Lower leg skin (tissue), 4 donors: ENCODE measurements at regions not wholly inside any gene's neighbourhood (a gene's known extent, or its start where the extent isn't known, plus 50 kb on each side); places are given as distances from the start of the nearest gene placed in this dataset.
"Not testable (repeated sequence)": the region's sequence is repeated elsewhere in the genome, so short reads cannot be mapped to it uniquely, and the experiment has no call there.

Experiments used
- DNase-seq, 2 donors: peaks; one replicate each; pipeline ENCODE4 v3.0.0-alpha.2; 2019; ENCODE audit warnings: low spot score in 2 of 2
- H3K4me3 ChIP-seq: fragments of 200-600 bp; sonication (generic); 2 replicates; pipeline ENCODE4 v1.5.1; 2017; ENCODE audit warnings: mild to moderate bottlenecking, low read depth; ENCODE audit not compliant: poor library complexity, severe bottlenecking
- POLR2A ChIP-seq, 2 donors: fragments of 450-650 bp; IDR thresholded peaks; one replicate each; pipeline ENCODE4 v1.6.1; 2016 to 2017; ENCODE audit warnings: antibody characterized with exemption in 2 of 2, mild to moderate bottlenecking in 1 of 2, moderate library complexity in 1 of 2
- WGBS, 2 donors: methylation state at CpG; one replicate each; pipeline ENCODE4 v1.1.5; 2018; 5-methylcytosine and 5-hydroxymethylcytosine counted together
- intact Hi-C: fragments of 100-400 bp; cut with DNase I; formaldehyde crosslinking; loops from one replicate; pipeline ENCODE4 v1.15.0; 2023; ENCODE audit warnings: low total_unique reads
- TF ChIP-seq, protein P1 (sequence below), 3 donors: fragments of 450-650 bp; IDR thresholded peaks; one replicate each; pipeline ENCODE4 v1.5.1; 2016; ENCODE audit warnings: antibody characterized with exemption in 3 of 3, mild to moderate bottlenecking in 3 of 3, moderate library complexity in 2 of 3

DNA sequence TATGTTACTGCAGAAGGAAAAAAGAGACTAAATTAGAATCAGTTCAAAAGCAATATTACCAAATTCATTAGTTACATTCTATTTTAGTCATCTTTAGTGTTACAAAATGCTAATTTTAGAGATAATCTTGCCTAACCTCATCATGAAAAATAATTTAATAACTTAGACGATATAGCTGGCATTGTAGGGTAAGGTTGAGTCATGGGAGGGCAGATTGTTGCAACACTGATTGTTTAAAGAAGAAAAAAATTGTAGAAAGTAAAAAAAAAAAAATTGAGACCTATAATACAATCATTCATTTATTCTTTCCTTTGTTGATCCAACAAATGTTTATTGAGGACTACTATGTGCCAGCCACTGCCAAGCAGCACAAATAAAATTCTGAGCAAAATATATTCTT, 330.9 kb downstream of the GBA3 start:
- no peak overlapping the region for H3K4me3 ChIP-seq
- intact Hi-C loops: no loop called here
- WGBS, 2 donors: 28% methylated on average over 1 of the region's 1 CpG
- DNase-seq: no peak
- TF ChIP-seq, protein P1, sequence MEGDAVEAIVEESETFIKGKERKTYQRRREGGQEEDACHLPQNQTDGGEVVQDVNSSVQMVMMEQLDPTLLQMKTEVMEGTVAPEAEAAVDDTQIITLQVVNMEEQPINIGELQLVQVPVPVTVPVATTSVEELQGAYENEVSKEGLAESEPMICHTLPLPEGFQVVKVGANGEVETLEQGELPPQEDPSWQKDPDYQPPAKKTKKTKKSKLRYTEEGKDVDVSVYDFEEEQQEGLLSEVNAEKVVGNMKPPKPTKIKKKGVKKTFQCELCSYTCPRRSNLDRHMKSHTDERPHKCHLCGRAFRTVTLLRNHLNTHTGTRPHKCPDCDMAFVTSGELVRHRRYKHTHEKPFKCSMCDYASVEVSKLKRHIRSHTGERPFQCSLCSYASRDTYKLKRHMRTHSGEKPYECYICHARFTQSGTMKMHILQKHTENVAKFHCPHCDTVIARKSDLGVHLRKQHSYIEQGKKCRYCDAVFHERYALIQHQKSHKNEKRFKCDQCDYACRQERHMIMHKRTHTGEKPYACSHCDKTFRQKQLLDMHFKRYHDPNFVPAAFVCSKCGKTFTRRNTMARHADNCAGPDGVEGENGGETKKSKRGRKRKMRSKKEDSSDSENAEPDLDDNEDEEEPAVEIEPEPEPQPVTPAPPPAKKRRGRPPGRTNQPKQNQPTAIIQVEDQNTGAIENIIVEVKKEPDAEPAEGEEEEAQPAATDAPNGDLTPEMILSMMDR (IDR thresholded peaks at IDR 0.05): no peak
- TF ChIP-seq POLR2A (IDR thresholded peaks at IDR 0.05): no peak

DNA sequence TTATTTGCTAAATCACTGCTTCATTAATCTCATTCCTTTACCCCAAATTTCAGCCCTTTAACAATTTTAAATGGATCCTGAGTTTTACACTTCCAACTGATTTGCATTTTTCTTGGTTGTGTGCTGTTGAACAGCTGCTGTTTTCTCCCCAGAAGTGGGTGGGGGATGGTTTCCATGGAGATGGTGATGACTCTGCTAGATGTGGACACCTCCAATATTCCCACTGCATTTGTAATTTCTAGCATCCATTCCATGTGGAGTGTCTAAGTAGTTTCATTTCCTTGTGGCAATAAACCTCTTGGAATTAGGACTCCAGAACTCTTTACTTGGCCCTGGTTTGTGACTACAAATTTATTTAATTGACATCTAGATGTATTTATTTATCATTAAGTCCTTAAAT, 330.4 kb downstream of the GBA3 start:
- TF ChIP-seq, protein P1 (IDR thresholded peaks at IDR 0.05): no peak
- no peak for TF ChIP-seq POLR2A (IDR thresholded peaks at IDR 0.05)
- no peak overlapping the region for H3K4me3 ChIP-seq
- DNase-seq: no peak
- intact Hi-C loops: no loop called here

DNA sequence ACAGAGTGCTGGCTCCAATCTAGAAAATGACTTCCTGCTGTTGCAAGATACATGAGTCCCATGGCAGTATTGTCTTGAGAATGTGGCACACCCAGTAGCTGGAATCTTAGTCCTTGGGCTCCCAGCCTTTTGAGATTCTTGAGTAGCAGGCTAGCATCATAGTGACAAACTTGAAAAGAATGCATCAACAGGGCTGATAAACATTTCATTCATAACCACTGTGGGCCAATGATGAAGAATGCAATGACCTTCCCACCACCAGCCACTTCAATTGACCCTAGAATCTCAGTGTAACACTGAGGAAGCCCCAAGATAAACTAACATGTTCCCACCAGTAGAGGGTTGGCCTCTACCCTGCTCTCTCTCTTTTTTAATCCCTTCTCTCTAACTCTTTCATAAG, 329.3 kb downstream of the GBA3 start:
- TF ChIP-seq POLR2A (IDR thresholded peaks at IDR 0.05): no peak
- TF ChIP-seq, protein P1 (IDR thresholded peaks at IDR 0.05): no peak
- intact Hi-C loops: no loop called here
- H3K4me3 ChIP-seq: no peak overlapping the region
- DNase-seq: peak in 1 of 2 donors; percentile 62

DNA sequence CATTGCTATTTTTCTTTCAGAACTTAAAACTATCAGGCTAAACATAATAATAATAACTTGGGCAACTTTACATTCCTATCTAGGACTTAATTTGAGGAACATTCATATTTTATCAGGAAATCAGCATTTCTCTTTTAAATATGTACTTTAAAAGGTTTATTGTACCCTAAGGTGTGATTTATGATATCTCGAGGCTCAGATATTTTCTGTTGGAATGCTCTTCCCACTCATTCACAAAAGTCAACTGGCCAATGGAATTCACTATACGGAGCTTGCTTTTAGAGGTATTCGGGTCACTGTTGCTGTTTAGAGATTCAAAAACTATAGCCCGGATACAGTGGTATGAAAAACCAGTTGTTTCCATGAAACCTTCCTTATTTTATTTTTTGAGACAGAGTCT, 328.3 kb downstream of the GBA3 start:
- no peak overlapping the region for H3K4me3 ChIP-seq
- intact Hi-C loops: no loop called here
- DNase-seq: no peak
- no peak for TF ChIP-seq POLR2A (IDR thresholded peaks at IDR 0.05)
- TF ChIP-seq, protein P1 (IDR thresholded peaks at IDR 0.05): no peak
- 56 to 63% methylated on average over 4 of the region's 4 CpGs for WGBS, 2 donors

DNA sequence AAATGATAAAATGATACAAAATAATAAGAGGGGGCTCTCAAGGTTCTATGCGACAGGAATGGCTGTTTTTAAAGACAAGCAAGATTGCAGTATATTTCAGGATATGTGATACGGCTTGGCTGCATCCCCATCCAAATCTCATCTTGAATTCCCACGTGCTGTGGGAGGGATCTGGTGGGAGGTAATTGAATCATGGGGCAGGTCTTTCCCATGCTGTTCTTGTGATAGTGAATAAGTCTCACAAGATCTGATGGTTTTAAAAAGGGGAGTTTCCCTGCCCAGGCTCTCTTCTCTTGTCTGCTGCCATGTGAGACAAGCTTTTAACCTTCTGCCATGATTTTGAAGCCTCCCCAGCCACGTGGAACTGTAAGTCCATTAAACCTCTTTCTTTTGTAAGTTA, 327.7 kb downstream of the GBA3 start:
- H3K4me3 ChIP-seq, intact Hi-C loops, DNase-seq: not testable (repeated sequence)
- 70 to 71% methylated on average over 4 of the region's 4 CpGs for WGBS, 2 donors

DNA sequence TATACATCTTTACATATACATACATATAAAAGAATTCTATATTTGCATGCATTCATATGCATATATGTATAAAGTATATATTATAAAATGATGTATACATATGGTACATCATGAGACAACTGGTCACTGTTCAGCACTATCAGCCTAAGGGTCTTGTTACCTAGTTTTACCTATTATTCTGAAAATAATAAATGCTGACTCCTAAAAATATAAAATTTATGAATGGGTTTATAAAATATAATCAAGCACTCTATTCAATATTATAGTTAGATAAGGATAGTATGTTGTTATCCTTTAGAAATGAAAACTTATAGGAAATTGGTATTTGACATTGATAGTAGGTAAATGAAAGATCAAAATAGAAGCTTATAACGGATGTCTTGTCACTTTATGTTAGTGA, 324.2 kb downstream of the GBA3 start:
- no peak for DNase-seq
- intact Hi-C loops: no loop called here
- H3K4me3 ChIP-seq: no peak overlapping the region
- TF ChIP-seq, protein P1 (IDR thresholded peaks at IDR 0.05): no peak
- no peak for TF ChIP-seq POLR2A (IDR thresholded peaks at IDR 0.05)
- 84 to 87% methylated on average over 1 of the region's 1 CpG for WGBS, 2 donors
